Tibial artery (tissue), 4 donors: ENCODE measurements at regions not wholly inside any gene's neighbourhood (a gene's known extent, or its start where the extent isn't known, plus 50 kb on each side); places are given as distances from the start of the nearest gene placed in this dataset.

Experiments used
- DNase-seq, 2 donors: peaks; one replicate each; pipeline ENCODE4 v3.0.0-alpha.2; 2019
- H3K27ac ChIP-seq, 2 donors: fragments of 200-600 bp; sonication (generic) in 1 of 2; 1 replicate in 1 of 2; 2 replicates in 1 of 2; pipeline ENCODE4 v1.5.1; 2018 to 2019; ENCODE audit warnings: mild to moderate bottlenecking in 1 of 2
- H3K27me3 ChIP-seq, 2 donors: fragments of 200-600 bp; sonication (generic) in 1 of 2; one replicate each; pipeline versions ENCODE4 v1.5.1 to v1.6.0; 2016 to 2019
- H3K36me3 ChIP-seq, 3 donors: fragments of 200-600 bp; sonication (generic) in 2 of 3; one replicate each; pipeline ENCODE4 v1.5.1; 2016 to 2019; ENCODE audit warnings: mild to moderate bottlenecking in 2 of 3
- H3K4me1 ChIP-seq, 4 donors: fragments of 200-600 bp; sonication (generic) in 2 of 4; 1 replicate in 3 of 4; 2 replicates in 1 of 4; pipeline ENCODE4 v1.5.1; 2016 to 2019
- H3K4me3 ChIP-seq, 2 donors: fragments of 200-600 bp; sonication (generic) in 1 of 2; 1 replicate in 1 of 2; 2 replicates in 1 of 2; pipeline ENCODE4 v1.5.1; 2018 to 2019; ENCODE audit warnings: mild to moderate bottlenecking in 2 of 2
- H3K9me3 ChIP-seq, 3 donors: fragments of 200-600 bp; sonication (generic) in 1 of 3; one replicate each; pipeline ENCODE4 v1.5.1; 2016 to 2019
- CTCF ChIP-seq, 2 experiments: fragments of 200-600 bp in 1 of 2; fragments of 450-650 bp in 1 of 2; IDR thresholded peaks; one replicate each; pipeline ENCODE4 v1.5.1; 2017 to 2019; ENCODE audit warnings: antibody characterized with exemption in 2 of 2, mild to moderate bottlenecking in 1 of 2, moderate library complexity in 1 of 2
- intact Hi-C: fragments of 100-400 bp; cut with DNase I; formaldehyde crosslinking; loops from one replicate; pipeline ENCODE4 v1.15.0; 2023; ENCODE audit warnings: low total_unique reads

- no peak for DNase-seq
- no peak overlapping the region for H3K4me3 ChIP-seq
- no peaks in the 10 kb centered on the region for H3K9me3 ChIP-seq
- H3K27me3 ChIP-seq = no peaks in the 10 kb centered on the region
- intact Hi-C loops = no loop called here
- peaks cover 0 to 15% (median 0%) of the 10 kb centered on the region in 4 donors for H3K4me1 ChIP-seq
- no peaks in the 10 kb centered on the region for H3K36me3 ChIP-seq
- no peak for TF ChIP-seq CTCF (IDR thresholded peaks at IDR 0.05)
- no peak overlapping the region for H3K27ac ChIP-seq
Observed at GRCh38 chr1:187313115-187313514, 484.4 kb downstream of the PLA2G4A start.

- intact Hi-C loops = no loop called here
- DNase-seq = no peak
- H3K4me3 ChIP-seq = no peak overlapping the region
- TF ChIP-seq CTCF (IDR thresholded peaks at IDR 0.05) = no peak
- H3K27ac ChIP-seq = no peak overlapping the region
- H3K27me3 ChIP-seq = no peaks in the 10 kb centered on the region
- H3K9me3 ChIP-seq = no peaks in the 10 kb centered on the region
- H3K36me3 ChIP-seq = no peaks in the 10 kb centered on the region
- H3K4me1 ChIP-seq = no peaks in the 10 kb centered on the region
Observed at GRCh38 chr1:187326557-187326956, 497.8 kb downstream of the PLA2G4A start.

GRCh38 chr1:187336441-187337168, 507.9 kb downstream of the PLA2G4A start:
- H3K9me3 ChIP-seq = no peaks in the 10 kb centered on the region
- H3K27ac ChIP-seq = no peak overlapping the region
- H3K36me3 ChIP-seq = no peaks in the 10 kb centered on the region
- intact Hi-C loops = no loop called here
- H3K4me1 ChIP-seq = no peaks in the 10 kb centered on the region
- no peak for DNase-seq
- H3K4me3 ChIP-seq = no peak overlapping the region
- H3K27me3 ChIP-seq = no peaks in the 10 kb centered on the region
- TF ChIP-seq CTCF (IDR thresholded peaks at IDR 0.05) = no peak

- Histone ChIP-seq H3K27me3 (no peaks in the 10 kb centered on the region), H3K27ac (no peak overlapping the region), H3K4me3 (no peak overlapping the region), H3K4me1 (no peaks in the 10 kb centered on the region), H3K9me3 (no peaks in the 10 kb centered on the region), H3K36me3 (no peaks in the 10 kb centered on the region)
- no peak for TF ChIP-seq CTCF (IDR thresholded peaks at IDR 0.05)
- intact Hi-C loops = no loop called here
- no peak for DNase-seq
Observed at GRCh38 chr1:187338762-187339412, 510.1 kb downstream of the PLA2G4A start.

- Histone ChIP-seq H3K4me1 (no peaks in the 10 kb centered on the region), H3K27me3 (no peaks in the 10 kb centered on the region), H3K36me3 (no peaks in the 10 kb centered on the region), H3K4me3 (no peak overlapping the region), H3K9me3 (no peaks in the 10 kb centered on the region), H3K27ac (no peak overlapping the region)
- intact Hi-C loops = no loop called here
- DNase-seq = no peak
- TF ChIP-seq CTCF (IDR thresholded peaks at IDR 0.05) = no peak
Observed at GRCh38 chr1:187342495-187342894, 513.7 kb downstream of the PLA2G4A start.
